NCI-H526 (cell line): ENCODE measurements at regions not wholly inside any gene's neighbourhood (a gene's known extent, or its start where the extent isn't known, plus 50 kb on each side); places are given as distances from the start of the nearest gene placed in this dataset.

ENCODE experiments used
- DNase-seq, 2 experiments: peaks; one replicate each; lab custom pipeline; 2025; lab: John Stamatoyannopoulos, UW

DNA sequence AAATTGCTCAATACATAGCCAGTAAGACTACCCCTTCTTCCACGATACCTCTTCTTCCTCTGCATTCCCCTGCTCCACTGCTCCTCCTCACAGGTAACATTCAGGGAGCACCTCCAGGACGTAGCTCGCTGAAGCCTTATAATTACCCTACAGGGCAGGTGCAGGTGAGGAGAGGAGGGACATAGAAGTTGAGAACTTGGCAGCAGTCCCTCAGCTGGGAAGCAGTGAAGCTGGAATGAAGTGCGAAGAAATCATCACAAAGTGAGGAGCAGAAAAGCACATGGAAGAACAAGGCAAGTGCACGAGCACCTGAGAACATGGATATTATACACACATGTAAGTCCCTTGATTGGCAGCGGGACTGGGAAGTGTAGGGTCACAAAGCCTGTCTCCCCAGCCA, 118.2 kb downstream of the HSD17B3 start:
- DNase-seq = no peak

- DNase-seq = no peak
Observed at GRCh38 chr9:96178153-96178552, 123.8 kb downstream of the HSD17B3 start.

- no peak for DNase-seq
Observed at GRCh38 chr9:96177719-96178028, 124.3 kb downstream of the HSD17B3 start.

DNA sequence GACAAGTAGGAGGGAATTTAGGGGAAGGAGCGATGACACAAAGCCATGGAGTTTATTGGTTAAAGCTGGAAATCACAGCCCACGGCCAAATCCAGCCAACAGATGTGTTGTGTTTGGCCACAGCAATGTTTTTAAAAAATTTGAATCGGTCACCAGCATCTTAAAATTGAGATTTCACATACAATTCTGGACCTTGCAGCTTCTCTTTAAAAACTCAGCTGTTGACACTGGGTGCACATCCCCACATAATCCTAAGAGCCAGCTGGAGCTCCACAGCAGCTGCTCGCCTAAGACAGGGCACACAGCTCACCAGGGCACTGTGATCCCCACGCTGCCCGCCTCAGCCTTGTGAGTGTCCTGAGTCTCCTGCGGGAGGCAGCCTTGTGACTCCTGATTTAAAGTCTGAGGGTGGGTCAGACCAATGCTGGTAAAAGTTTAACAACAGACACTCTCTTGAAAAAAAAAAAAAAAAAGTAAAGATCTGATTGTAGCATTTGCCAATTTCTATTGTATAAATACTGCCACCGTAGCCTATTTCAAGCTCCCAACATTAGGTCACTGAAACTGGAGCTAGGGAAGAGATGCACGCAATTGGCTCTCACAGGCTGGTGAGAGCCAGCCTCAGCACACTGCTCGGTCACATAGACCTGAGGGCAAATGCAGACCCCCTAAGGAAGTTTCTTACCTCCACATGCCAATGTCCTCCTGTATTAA, 124.8 kb downstream of the HSD17B3 start:
- no peak for DNase-seq

DNA sequence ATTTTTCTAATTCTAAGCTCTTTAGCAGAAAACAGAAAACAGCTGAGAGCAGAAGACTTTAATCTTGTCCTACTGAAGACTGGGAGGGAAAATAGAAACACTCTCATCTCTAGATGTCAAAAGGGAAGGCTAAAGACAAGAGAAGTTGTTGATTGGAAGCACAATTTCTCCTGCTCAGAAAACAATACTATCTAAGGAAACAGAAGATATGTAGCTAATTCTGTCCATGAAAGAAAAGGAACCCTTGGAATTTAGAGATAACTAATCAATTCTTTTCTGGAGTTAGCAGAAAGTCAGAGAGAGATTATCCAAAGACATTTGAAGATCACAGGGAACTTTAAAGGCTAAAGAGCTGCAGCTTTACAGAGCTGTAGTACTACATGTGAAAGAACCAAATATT, 126.2 kb downstream of the HSD17B3 start:
- no peak for DNase-seq

DNA sequence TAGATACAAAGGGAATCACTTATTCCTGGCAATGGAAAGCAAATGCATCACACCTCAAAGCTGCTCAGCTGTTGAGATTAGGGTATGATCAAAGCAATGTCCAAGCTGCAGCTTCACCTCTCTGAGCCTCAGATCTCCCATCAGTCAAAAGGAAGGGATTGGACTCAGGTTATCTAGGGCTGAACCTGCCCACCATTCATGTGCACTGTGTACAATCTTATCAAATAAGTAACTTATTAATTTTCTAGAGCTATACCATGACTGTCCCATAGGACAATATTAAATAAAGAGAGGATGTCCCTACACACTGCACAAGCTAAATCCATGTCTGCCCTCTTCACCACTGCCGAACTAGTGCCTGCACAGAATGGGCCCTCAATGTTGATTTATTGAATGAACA, 127.0 kb downstream of the HSD17B3 start:
- no peak for DNase-seq

DNA sequence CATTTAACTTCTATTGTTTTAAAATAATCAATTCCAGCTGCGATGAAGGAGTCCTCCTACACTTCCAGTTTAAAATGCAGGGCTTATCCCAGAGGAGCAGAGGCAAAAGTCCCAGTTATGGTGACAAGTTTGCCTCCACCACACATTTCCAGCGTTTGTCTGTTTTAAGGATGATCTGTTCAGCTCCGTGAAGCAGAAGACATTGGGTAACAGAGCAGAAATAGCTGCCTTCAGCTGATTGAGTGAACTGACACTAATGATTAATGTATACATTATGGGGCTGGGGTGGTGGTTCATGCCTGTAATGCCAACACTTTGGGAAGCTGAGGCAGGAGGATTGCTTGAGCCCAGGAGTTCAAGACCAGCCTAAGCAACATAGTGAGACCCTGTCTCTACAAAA, 127.6 kb downstream of the HSD17B3 start:
- no peak for DNase-seq

GRCh38 chr9:96173640-96174039, 128.3 kb downstream of the HSD17B3 start:
- DNase-seq = no peak

GRCh38 chr9:96172797-96173196, 129.2 kb downstream of the HSD17B3 start:
- no peak for DNase-seq

GRCh38 chr9:96171728-96172127, 130.2 kb downstream of the HSD17B3 start:
- no peak for DNase-seq

DNA sequence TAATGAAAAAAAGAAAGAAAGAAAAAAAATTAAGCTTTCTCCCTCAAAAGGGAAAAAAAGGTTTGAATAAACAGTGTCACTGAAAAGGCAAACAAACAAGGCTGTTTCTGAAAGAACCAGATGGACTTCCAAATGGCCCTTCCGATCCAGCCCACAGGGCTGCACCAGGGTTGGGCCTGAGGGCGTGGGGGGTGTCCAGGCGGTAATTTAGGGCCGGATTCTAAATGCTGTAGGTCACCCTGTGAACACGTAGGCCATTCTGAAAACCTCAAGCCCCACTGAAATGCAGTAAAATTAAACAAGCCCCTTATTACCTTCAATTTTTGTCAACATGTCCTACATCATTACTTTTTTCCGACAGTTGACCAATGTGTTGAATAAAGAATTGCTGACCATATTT, 132.1 kb downstream of the HSD17B3 start:
- DNase-seq = no peak

DNA sequence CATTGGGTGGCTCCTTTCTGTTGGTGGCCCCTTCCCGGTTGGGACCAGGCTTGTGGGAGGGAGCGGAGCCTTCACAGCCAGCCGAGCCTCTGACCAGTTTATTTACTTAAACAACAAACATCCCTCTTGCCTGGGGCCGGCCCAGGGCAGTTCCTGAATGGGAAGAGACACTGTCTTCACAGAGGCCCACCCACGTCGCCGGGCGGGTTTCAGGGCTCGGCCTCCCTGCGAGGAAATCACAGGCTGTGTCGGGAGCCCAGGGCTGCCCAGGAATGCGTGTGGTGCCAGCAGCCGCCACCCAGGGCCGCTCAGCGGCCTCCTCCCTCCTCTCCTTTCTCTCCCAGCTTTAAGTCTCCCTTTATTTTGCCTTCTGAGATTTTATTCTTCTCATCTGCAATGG, 132.5 kb downstream of the HSD17B3 start:
- DNase-seq = no peak

DNA sequence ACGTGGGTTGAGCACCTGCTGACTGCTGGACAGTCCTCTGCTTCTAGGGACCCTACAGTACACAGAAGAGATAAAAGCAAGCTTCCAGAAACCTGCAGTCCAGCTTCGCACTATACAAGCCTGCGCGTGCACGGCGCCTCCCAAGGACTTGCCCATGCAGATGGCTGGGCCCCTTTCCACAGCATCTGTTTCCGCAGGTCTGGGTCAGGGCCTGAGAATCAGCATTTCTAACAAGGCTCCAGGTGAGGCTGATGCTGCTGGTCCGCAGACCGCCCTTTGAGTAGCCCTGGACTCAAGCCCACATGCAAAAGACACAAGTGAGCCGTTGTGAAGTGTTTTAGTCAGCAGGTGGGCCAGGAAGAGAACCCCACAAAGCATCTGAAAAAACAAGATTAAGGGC, 133.1 kb downstream of the HSD17B3 start:
- no peak for DNase-seq

- no peak for DNase-seq
Observed at GRCh38 chr9:96167011-96167410, 135.0 kb downstream of the HSD17B3 start.

DNA sequence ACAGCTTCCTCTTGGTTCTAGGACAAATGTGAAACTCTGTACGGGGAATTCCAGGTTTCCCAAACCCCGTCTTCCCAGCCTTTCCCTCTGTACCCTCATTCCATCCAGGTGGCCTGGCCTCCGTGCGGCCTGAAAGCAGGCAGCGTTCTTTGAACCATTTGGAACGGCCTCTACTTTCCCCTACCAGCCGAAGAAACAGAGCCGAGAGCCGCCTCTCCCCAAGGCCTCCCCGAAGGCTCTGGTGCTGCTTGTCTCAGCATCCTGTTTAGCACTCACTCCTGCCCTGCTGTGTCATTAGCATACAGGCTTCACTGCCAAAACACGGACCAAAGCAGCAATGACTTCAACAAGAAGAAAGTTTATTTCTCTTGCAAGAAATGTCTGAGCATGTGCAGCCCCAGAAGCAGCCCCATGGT, 137.7 kb downstream of the HSD17B3 start:
- DNase-seq = no peak

DNA sequence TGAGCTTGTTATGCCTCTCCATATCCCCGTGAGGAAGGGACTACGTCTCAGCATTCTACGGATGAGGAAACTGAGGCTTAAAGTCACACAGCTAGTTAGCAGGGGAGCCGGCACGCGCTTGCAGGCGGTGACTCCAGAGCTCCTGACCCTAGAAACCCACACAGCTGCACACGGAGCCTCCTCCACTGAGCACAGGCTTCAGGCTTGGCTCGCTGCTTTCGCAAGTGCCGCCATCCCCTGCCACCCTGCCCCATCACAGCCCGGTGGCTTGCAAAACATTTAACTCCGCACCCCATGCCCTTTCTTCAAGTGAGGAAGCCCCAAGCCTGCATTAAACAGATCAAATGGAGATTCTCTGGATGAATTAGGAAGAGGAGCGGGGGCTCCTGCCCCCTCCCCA, 138.3 kb downstream of the HSD17B3 start:
- DNase-seq = no peak

DNA sequence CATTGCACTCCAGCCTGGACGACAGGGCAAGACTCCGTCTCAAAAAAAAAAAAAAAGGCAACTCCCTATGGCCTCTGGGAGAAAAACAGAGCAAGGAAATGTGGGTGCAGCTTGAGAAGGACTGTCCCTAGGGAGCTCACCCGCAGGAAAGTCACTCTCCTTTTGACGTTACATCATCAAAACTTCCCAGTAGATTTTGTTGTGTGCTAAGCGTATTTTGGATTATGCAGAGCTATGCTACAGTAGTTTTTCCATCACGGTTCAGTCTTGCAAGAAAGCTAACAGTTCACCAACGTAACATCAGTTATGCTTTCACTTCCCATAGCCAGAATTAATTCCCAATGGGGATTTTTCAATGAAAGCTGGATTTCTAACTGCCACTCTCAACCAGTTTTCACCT, 138.8 kb downstream of the HSD17B3 start:
- DNase-seq = no peak

DNA sequence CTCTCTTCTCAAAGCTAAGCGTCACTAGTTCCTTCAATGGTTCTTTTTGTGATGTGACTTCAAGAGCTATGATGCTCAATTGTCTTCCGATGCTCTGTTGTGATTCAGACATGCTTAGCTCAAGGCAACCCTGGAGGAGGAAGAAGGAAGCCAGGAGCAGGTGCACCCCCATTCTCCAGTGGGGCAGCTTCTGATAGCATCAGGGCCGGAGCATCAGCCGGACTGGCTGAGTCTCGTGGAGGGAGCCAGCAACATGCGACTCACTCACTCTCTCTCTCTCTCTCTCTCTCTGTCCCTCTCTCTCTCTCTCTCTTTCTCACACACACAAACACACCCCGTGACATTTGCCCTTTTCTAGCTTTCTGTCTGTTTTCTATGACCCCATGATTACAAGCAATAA, 140.2 kb downstream of the HSD17B3 start:
- no peak for DNase-seq

DNA sequence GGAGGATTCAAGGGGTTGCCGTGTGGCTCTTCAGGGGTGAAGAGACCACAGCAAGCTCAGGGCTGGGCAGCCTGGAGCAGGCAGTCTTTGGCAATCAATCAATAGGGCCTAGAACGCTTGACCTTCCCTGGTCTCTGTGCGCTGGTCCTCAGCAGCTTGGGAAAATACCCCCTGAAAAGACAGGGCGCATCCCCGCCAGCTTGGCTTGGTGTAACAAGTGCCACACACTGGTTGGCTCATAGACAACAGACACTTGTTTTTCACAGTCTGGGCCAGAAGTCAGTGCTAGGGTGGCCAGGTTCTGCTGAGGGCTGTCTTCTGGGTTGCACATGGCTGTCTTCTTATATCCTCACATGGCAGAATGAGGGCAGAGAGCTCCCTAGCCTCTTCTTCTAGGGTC, 141.1 kb downstream of the HSD17B3 start:
- no peak for DNase-seq

- DNase-seq = no peak
Observed at GRCh38 chr9:96160168-96160567, 141.8 kb downstream of the HSD17B3 start.

GRCh38 chr9:96159596-96159995, 142.4 kb downstream of the HSD17B3 start:
- DNase-seq = no peak

- no peak for DNase-seq
Observed at GRCh38 chr9:96158909-96159575, 142.9 kb downstream of the HSD17B3 start.

DNA sequence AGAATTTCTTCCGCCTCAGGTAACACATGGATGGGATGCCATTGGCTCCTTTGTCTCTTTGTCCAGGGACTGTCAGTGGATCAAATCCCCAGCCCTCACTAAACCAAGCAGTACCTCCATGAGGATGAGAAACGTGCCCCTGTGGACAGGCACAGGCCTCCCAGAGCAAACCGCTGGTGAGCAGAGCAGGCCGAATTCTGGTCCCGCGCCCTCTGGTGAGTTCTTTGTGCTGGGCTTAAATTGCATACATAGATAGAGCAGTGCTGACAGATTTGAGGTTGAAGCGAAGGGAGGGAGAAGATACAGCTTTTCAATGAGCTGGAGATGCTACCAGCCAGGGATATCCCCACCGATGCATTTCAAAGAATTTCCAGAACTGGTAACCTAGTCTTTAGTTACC, 143.8 kb downstream of the HSD17B3 start:
- DNase-seq = no peak

DNA sequence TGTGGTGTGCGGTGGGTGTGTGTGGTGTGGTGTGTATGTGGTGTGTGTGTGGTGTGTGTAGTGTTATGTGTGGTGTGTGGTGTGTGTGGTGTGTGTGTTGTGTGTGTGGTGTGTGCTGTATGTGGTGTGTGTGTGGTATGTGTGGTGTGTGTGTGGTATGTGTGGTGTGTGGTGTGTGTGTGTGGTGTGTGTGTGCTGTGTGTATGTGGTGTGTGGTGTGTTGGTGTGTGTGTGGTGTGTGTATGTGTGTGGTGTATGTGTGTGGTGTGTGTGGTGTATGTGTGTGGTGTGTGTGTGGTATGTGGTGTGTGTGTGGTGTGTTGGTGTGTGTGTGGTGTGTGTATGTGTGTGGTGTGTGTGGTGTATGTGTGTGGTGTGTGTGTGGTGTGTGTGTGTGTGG, 144.3 kb downstream of the HSD17B3 start:
- no peak for DNase-seq
